Amniotic stem cell (primary cell): ENCODE measurements at regions not wholly inside any gene's neighbourhood (a gene's known extent, or its start where the extent isn't known, plus 50 kb on each side); places are given as distances from the start of the nearest gene placed in this dataset.

Experiments
- DNase-seq: peaks from one replicate; lab custom pipeline; 2025; lab: John Stamatoyannopoulos, UW

DNA sequence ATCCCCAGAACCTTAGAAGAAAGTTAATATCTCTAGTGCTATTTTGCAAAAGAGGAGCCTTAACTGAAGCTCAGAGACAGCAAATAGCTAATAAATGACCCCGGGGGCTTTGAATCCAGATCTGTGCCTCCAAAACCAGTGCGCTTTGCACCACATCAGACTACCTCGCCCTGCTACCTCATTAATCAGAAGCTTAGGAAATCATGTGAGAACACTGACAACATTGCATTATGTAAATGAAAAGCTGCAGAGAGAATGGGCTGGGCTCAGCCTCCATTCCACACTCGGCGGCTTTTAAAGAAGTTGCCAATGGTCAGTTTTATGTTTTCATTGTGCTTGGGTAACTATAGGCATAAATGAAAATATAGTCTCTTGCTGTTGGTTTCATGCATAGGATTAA, 54.0 kb upstream of the STMND1 start:
- no peak for DNase-seq

DNA sequence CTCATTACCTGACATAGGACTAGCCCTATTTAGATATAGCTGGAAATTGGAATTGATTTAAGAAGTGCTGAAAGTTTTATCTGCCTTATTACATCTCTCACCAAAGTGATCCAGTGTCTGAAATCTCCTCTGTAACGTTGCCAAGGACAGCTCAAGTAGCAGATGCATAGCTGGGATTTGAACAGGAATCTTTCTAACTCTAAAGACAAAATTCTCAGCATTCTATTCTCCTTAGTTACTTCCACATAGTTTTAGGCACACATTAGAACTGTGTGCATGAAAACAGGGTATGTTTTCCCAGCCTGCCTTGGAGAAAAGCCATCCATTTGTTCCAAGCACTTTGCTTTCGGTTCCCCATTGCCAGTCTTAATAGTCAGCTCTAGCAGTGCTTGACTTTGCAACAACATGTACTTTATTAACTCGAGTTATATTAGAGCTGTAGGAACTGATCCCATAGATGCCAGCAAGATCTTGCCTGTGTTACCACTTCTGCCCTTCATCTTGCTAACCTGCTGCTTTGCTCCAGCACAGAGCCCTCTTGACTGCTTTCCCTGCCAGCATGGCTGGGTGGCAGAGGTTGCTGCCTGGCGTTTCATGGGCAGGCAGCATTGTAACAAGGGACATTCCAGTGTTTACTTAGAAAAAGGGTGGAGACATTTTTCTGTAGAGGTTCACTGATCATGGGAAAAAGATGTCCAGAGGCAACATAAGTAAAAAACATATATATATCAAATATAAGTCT, 56.1 kb upstream of the STMND1 start:
- DNase-seq: peak; percentile 32

DNA sequence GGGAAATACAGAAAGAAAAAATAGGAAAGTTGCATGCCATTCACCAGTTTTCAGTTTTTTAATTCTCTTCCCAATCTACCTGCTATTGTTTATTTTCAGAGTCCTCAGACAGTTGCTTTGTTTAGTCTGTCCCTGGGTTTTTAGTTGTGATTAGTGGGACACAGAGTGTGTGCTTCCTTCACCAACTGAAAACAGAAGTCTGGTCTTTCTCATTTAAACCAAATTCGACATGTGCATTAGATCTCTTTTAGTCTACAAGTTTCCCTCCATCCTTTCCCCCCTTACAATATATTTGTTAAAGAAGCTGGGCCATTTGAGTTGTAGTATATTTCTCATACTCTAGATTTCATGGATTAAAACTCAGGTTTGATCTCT, 58.7 kb upstream of the STMND1 start:
- DNase-seq: no peak

DNA sequence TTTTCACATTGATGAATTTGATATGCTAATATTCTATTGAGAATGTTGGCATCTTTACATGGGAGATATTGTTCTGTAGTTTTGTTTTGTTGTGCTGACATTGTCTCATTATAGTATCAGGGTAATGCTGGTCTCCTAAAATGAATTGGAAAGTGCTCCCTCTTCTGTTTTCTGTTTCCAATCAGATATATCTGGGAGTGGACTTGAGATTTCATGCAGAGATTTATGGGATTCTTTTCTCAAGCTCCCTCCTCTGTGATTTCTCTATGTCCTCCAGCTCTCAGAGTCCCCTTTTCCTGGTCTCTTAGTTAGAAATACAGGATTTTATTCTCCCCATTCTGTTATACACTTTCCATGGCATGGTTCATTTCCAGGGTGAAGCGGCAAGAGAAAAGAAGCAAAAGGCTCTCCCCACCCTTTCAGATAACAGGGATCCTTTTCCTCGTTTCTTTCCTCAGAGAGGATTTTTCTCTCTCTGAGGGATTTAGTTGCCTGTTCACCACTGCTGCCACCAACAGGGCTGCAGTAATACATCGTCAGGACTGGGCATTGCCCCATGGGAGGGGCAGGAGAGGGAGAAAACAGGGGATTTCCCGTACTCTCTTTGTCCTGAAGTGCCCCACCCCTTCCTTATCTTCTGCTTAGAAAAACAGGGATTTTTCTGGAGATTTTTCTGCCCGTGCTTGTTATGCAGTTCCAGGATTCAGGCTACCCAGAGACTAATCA, 59.3 kb upstream of the STMND1 start:
- peak; percentile 55 for DNase-seq

DNA sequence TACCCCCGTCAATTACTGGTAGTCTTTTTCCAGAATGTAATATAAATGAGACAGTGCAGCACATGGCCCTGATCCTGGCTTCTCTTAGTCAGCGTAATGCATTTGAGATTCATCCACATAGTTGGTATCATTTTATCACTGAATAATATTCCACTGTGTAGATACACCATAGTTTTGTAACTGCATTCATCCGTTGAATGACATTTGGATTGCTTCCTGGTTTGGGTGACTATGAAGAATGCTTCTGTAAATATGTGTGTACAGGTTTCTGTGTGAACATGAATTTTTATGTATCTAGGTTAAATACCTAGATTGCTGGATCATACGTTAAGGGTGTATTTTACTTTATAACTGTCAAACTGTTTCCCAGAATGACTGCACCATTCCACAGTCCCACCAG, 62.6 kb upstream of the STMND1 start:
- DNase-seq: no peak

DNA sequence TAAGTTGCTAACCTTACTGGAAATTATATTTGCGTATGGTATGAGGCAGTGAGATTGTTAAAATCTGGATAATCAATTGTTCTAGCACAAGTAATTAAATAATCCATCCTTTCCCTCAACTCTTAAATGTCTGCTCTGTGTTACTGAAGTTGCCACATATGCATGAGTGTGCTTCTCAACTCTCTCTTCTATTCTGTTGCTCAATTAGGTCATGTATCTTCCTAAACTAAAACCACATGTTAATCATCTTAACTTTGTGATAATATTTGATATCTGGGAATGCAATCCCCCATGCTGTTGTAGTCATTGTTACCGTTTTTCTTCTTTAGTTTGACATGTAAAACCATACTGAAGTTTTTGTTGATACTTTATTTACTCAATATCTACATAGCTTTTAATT, 63.5 kb upstream of the STMND1 start:
- no peak for DNase-seq

DNA sequence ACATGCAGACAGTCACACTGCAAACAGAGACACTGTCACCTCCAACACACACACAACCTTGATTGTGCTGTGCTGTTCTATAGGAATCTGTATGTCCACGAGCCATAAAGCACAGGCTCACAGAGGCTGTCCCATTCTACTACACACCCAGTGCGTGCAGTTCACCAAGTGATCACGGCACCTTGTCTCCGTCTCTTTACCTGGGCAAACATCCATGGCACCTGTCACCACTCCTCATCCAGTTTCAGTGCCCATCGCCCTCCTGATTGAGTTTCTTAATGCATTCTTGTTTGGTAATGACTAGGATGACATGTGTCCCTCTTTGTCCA, 65.8 kb upstream of the STMND1 start:
- DNase-seq: no peak

DNA sequence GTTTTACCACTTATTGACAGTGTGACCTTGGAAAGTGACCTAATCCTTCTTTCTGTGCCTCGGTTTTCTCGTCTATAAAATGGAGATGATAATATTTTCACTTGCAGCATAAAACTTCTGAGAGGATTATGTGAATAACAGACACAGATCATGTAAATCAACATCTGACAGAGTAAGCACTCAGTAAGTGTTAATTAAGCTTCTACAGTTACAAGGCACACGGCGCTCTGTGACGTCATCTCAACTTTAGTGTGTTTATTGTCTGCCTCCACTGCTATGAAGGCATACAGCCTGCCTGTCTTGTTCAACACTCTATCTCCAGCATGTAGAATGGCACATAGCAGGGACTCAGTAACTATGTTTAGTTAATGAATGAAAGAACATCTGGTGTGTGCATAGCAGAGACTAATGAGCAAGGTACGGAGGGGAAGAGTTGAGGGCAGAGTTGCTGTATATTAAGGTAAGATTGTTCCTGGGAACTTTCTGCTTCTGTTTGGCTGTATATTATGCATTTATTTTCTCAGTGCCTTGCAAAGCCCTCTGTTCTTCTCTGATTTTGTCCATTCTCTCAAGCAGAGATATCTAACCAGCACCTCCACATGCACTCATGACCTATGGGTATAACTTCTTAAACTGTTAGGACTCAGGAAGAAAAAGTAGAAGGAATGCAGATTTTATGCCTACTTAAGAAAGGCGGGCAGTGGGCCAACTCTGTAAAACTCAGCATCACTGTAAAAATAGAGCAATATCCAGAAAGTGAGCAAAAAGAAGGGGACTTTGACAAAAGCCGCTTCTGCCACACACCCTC, 66.4 kb upstream of the STMND1 start:
- DNase-seq: no peak

DNA sequence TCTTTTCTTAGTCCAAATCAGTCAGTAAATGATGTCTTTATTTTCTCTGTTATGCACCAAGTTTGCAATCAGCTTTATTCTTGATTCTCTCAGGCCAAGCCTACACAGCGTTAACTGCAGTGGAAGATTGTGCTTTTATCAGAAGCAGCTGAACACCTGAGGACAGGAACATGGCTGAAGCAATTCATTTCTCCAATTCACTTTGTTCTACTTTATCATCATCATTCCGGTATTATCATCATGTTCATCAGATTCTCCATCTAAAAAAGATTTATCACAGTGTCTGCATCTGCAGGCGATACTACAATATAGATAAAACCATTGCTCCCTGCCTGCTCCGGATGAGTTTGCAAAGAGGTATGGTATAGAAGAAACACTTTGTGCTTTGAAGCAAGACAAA, 68.1 kb upstream of the STMND1 start:
- DNase-seq: no peak

DNA sequence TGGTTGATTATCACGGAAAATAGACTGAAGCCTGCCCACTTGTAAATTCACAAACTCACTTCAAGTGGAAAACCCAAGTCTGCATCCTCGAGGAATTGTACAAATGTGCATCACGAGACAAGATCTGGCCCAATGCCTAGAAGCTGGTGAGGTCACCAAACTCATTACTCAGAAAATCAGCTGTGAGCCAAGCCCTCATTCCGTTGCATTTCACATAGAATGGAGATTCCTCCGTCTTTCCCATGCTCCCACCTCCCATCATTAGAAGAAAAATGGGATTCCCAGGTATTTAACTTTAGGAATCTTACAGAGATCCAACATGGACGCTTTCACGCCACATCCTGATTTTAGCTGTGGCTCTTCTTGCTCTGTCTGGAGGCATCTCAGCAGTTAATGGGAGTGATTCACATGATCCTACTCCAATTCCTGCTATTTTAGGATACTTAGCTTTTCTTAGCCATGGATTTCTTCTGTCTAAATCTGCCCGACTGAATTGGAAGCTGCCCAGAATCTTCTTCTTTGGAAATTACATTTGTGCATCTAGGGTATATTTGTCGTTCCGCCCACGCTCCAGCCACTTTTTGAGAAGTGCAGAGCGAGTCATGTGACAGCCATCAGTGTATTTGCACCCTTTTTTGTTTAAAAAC, 68.7 kb upstream of the STMND1 start:
- peak; percentile 85 for DNase-seq

DNA sequence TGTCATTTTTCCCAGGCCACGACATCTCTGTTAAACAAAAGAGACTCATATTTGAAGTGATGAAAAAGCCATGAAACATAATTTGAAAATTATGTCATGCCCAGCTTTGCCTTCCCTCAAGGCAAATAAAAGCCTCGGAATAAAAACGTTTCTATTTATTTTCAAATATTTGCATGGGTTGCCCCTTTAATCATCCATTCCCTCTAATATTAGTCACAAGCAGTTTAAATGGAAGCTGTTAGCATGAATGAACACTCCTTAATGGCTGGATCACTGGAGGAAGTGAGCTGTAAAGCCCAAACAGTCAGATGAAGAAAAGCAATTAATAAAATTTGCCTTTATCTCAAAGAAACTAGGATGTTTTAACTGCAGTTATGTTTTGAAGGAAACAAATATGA, 69.3 kb upstream of the STMND1 start:
- no peak for DNase-seq

DNA sequence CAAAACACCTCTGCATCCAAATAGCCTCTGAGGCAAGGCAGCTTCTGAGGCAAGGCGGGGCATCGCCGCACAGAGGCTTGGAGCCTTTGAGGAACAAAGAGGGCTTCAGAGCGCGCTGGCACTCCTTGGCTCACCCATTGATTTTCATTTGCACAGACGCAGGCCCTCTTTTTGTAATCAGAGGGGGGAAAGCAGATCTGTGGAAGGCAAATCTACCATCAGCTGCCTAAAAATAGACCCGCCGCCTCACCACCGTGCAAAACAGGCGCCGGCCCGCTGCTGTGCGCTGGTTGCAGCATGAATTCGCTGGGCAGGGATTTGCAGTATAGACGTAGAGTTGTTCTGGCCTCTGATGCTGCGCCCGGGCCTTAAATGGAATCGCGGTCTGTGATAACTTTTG, 69.9 kb upstream of the STMND1 start:
- no peak for DNase-seq

DNA sequence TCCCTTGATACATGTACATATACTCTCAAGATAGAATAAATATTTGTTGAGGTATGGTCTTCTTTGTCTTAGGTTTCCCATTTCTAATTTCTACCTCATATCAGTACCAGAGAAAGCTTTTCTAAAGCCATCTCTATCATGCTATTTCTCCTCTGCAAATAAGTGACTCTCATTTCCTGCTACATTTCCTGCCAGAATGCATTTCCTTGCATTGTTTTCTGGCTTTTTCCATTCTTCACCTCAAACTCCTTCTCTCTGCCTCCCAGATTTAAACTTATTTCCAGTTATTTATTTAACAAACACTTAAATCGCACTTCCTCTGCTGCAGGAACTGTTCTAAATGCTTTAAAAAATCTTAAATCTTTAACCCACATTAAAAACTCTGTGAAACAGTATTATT, 74.4 kb upstream of the STMND1 start:
- DNase-seq: no peak

DNA sequence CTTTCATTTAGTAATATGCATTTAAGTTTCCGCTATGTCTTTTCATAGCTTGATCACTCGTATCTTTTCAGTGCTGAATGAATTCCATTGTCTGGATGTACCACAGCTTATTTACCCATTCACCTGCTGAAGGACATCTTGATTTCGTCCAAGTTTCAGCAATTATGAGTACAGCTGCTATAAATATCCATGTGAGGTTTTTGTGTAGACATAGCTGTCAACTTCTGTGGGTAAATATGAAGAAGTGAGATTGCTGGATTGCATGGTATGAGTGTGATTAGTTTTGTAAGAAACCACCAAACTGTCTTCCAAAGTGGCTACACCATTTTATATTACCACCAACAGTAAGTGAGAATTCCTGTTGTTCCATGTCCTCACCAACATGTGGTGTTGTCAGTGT, 79.2 kb upstream of the STMND1 start:
- no peak for DNase-seq

DNA sequence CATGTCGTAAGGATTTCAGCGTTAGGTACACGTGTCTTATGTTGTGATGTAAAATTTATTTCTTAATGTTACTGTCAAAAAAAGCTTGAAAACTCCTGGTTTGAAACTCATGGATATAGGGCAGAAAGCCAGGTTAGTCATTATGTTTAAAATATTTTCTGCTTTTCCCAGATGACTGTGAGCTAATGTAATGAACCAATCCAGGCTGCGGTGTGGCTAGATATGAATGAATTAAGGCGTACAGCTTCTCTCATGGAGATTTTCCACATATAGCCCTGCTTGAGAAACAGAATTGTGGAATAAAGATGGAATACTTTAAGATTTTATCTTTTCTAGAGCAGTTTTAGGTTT, 80.3 kb upstream of the STMND1 start:
- peak; percentile 67 for DNase-seq

DNA sequence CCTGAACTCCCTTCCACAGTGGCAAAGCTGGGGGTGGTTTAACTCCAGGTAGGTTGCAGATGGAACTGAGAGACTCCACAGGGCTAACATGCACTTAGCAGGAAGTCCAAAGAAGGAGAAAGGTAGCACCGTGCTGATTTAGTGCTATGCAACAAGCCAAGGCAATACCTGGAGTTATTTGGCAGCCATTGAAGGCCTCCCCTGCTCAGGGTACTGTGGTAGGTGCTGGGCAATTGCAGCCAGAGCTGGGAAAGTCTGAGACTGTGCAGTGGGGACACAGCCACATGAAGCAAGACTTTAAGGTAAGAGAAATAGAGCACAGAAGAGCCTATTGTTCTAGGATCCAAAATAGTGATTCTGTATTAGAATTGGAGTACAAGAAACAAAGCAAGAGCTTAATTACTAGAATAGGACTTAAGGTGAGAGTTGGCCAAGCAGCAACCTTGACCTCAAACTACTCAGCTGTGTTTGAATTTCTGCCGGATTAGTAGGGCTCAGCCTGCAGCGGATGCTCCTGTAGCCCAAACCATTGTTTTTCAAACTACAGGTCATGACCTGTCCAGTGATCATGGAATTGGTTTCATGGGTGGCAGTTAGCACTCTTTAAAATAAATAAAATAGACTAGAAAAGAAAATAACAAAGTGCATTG, 80.8 kb upstream of the STMND1 start:
- no peak for DNase-seq

DNA sequence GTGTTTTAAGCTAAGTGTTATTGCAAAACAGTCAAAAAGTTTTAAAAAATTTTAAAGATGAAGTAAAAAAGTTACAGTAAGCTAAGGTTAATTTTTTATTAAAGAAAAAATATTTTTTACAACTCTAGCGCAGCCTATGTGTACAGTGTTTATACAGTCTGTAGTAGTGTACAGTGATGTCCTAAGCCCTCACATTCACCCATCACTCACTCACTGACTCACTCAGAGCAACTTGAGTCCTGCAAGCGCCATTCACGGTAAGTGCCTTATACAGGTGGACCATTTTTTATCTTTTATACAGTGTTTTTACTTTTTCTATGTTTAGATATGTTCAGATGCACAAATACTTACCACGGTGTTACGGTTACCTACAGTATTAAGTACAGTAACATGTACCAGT, 83.4 kb upstream of the STMND1 start:
- no peak for DNase-seq

DNA sequence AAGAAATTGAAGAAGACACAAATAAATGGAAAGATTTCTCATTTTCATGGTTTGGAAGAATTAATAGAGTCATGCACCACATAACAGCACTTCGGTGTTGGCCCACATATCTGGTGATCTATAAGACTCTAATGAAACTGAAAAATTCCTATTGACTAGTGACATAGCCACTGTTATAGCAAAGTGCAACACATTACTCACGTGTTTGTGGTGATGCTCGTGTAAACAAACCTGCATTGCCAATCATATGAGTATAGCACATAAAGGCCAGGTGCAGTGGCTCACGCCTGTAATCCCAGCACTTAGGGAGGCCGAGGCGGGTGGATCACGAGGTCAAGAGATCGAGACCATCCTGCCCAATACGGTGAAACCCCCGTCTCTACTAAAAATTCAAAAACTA, 84.4 kb upstream of the STMND1 start:
- no peak for DNase-seq

DNA sequence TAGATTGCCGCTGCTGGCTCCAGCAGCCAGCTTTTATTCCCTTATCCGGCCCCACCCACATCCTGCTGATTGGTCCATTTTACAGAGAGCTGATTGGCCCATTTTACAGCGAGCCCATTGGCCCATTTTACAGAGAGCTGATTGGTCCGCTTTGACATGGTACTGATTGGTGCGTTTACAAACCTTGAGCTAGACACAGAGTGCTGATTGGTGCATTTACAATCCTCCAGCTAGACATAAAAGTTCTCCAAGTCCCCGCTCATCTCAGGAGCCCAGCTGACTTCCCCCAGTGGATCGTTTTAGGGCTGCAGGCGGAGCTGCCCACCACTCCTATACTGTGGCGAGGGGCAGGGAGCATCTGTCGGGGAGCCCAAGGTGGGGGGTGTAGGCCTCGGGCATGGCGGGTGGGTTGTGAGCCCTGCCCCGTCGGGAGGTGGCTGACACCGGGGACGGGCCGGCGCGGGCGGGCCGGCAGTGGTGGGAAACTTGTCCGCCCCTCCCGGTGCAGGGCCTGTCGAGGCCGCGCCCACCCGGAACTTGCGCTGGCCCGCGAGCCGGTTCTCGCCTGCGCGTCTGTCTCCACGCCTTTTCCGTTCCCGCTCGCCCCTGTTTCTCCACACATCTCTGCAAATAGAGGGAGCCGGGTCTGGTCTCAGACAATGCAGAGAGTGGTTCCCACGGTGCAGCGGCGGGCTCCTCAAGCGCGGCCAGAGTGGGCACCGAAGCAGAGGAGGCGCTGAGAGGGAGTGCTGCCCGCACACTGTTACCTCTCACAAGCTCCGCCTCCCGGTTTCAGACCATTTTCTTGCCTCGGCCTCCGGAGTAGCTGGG, 86.1 kb upstream of the STMND1 start:
- no peak for DNase-seq

DNA sequence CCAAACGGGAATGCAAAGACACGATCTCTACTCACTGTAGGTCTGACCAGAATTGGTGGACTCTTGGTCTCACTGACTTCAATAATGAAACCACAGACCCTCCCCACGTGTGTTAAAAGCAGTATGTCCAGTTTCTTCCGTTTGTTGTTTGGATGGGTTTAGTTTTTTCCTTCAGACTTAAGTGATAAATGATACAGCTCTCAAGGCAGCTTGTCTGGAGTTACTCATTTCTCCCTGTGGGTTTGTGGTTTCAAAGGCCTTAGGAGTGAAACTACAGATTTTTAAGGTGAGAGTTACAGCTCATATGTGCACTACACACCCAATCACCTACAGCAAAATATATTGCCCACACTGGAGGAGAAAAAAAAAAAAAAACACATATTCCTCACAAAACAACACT, 86.7 kb upstream of the STMND1 start:
- DNase-seq: no peak

DNA sequence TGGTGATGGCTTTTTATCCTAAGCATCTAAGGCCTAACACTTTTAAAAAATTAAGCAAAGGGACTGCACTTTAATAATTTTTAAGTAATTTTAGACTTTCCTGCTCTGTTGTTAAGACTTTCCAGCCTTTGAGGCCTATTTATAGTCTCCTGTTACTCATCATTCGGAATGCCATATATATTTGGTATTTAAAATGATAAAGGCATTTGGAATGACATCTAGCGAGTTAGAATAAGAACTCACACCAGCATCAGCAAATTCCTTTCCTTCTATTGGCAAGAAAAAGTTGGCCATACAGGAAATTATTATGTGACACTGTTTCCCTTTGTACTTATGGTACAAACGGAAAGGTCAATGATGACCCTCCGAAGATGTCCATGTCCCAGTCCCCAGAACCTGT, 88.1 kb upstream of the STMND1 start:
- DNase-seq: peak; percentile 67
